IPS-18c (cell line): ENCODE measurements at regions not wholly inside any gene's neighbourhood (a gene's known extent, or its start where the extent isn't known, plus 50 kb on each side); places are given as distances from the start of the nearest gene placed in this dataset.

Experiments
- H3K4me3 ChIP-seq: 2 replicates; pipeline ENCODE4 v1.7.0; 2013; ENCODE audit warnings: low read depth, mild to moderate bottlenecking, low read length, moderate library complexity; ENCODE audit not compliant: insufficient read depth
- H3K9me3 ChIP-seq: one replicate; pipeline ENCODE4 v1.6.1; 2013; ENCODE audit warnings: mild to moderate bottlenecking, low read length, moderate library complexity; ENCODE audit not compliant: control insufficient read depth, insufficient read depth

DNA sequence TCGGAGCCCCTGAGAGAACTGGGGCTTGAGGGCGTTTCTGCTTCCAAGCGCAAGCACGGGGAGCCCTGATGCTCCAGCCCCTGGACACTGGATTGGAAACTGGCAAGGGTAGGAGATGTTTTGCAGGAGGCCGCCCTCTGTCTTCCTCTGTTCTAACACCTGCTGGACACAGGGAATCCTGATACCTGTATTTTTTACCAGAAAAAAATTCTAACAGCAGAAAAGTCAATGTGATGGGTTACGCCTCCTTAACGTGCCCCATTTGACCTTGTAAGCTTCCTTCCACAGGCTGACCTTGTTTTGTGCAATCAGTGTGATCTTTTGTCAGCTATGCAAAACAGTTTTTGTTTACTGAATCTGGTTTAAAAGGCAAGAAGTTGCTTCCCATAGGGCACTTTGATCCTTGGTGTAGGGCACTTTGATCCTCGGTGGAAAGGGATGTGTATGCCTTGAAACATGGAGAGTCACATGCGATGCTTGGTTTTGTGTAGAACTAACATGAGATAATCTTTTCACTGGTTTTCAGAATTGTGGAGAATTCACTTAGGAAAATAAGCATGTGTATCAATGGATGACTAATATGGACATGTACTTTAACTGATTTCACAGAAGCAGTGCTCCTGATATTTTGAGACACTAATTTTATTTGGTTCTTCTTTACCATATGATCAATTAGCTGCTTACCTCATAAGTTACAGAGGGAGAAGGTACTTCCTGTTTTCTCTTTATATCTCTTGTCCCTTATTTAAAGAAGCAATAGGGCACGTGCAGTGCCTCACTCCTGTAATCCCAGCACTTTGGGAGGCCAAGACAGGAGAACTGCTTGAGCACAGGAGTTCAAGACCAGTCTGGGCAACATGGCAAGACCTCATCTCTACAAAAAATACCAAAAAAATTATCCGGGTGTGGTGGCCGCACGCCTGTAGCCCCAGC is 59.9 kb upstream of the MAP3K4 start:
- H3K9me3 ChIP-seq = no peaks in the 10 kb centered on the region
- H3K4me3 ChIP-seq = peak overlapping the region; percentile 56

DNA sequence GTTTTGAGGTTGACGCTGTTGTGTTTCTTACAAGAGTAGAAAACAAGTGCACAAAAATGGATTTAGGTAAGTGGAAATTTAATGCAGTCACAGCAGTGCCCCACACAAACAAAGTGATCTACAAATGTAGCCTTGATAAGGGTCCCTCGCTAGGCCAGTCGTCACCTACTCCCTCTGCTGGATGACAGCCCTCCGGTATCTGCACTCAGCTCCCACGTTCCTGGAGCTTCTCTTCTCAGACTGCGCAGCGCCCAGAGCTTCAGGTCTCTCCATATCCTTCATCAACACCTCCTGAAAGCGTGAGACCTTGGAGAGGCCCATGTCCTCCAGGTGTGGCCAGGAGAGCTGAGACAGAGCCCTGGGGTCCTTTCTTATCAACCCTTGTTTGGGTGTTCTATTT is 58.3 kb upstream of the MAP3K4 start:
- Histone ChIP-seq H3K4me3 (no peak overlapping the region), H3K9me3 (no peaks in the 10 kb centered on the region)

DNA sequence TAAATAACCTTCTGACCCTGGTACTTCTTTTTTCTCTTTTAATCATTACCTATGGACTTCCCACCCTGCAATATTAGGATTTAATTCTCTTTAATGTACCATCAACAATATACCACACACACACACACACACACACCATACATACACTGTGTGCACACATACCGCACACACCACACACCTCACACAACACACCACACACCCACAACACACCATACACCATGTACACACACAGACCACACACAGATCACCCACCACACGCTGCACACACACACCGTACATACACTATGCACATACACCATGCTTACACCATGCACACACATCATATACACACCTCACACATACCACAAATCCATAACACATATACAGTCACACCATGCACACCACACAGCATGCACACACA is 57.4 kb upstream of the MAP3K4 start:
- Histone ChIP-seq H3K4me3 (no peak overlapping the region; the same call in 1 of the 2 replicates), H3K9me3 (no peaks in the 10 kb centered on the region)

DNA sequence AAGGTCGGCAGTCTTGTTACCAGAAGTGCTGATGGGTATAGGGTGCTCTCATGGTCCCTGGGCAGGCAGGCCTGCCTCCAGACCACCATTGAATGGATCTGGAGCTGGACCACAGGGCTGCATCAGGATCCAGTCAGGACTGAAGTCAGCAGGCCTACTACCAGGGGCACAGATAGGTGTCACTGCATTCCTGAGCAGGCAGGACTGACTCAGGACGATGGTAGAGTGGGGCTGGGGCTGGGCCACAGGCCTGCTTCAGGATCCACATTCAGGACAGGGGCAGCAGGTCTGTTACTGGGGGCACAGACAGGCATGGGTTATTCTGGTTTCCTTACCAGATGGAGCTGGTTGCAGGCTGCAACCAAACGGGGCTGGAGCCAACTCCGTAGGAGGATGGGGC is 51.4 kb upstream of the MAP3K4 start:
- Histone ChIP-seq H3K9me3 (peaks cover 2% of the 10 kb centered on the region), H3K4me3 (no peak overlapping the region)
